Heart left ventricle (tissue), 16 donors: ENCODE measurements at regions not wholly inside any gene's neighbourhood (a gene's known extent, or its start where the extent isn't known, plus 50 kb on each side); places are given as distances from the start of the nearest gene placed in this dataset.

Source experiments
- ATAC-seq, 4 donors: fragments of 200-7000 bp; cut with Tn5 transposase; one replicate each; pipeline ENCODE4 v1.9.1; 2020 to 2022; ENCODE audit warnings: moderate library complexity in 4 of 4, mild to moderate bottlenecking in 3 of 4, moderate number of reproducible peaks in 1 of 4
- DNase-seq, 5 donors: peaks; one replicate each; pipeline ENCODE4 v3.0.0-alpha.2; 2020
- H3K27ac ChIP-seq, 12 donors: fragments of 200-600 bp; sonication (generic) in 4 of 12; one replicate each; pipeline versions ENCODE4 v1.5.0 to v1.8.0; 2016 to 2022; ENCODE audit warnings: mild to moderate bottlenecking in 2 of 12
- H3K27me3 ChIP-seq, 9 donors: fragments of 200-600 bp; sonication (generic) in 2 of 9; one replicate each; pipeline versions ENCODE4 v1.5.1 to v1.8.0; 2016 to 2022; ENCODE audit warnings: mild to moderate bottlenecking in 3 of 9
- H3K36me3 ChIP-seq, 9 donors: fragments of 200-600 bp; sonication (generic) in 2 of 9; one replicate each; pipeline versions ENCODE4 v1.5.0 to v1.8.0; 2018 to 2022; ENCODE audit warnings: mild to moderate bottlenecking in 2 of 9
- H3K4me1 ChIP-seq, 12 donors: fragments of 200-600 bp; sonication (generic) in 4 of 12; one replicate each; pipeline versions ENCODE4 v1.5.0 to v1.8.0; 2016 to 2022; ENCODE audit warnings: mild to moderate bottlenecking in 3 of 12
- H3K4me3 ChIP-seq, 12 donors: fragments of 200-600 bp; sonication (generic) in 4 of 12; one replicate each; pipeline versions ENCODE4 v1.5.0 to v1.8.0; 2017 to 2022; ENCODE audit warnings: mild to moderate bottlenecking in 9 of 12, moderate library complexity in 4 of 12
- H3K9me3 ChIP-seq, 12 donors: fragments of 200-600 bp; sonication (generic) in 4 of 12; one replicate each; pipeline versions ENCODE4 v1.5.0 to v1.8.0; 2016 to 2022; ENCODE audit warnings: mild to moderate bottlenecking in 1 of 12
- CTCF ChIP-seq, 12 donors: fragments of 200-600 bp; sonication (generic) in 4 of 12; IDR thresholded peaks; one replicate each; pipeline versions ENCODE4 v1.5.0 to v1.8.0; 2018 to 2022; ENCODE audit warnings: antibody characterized with exemption in 12 of 12, mild to moderate bottlenecking in 5 of 12
- POLR2A ChIP-seq, 2 donors: fragments of 450-650 bp; IDR thresholded peaks; one replicate each; pipeline ENCODE4 v1.6.1; 2017; ENCODE audit warnings: antibody characterized with exemption in 2 of 2, mild to moderate bottlenecking in 2 of 2, moderate library complexity in 2 of 2
- WGBS, 4 donors: extraction: QIAGEN DNeasy Blood & Tissue Kit in 2 of 4; methylation state at CpG; one replicate each; pipeline versions ENCODE4 v1.1.5 to v1.1.7; 2013 to 2018; 5-methylcytosine and 5-hydroxymethylcytosine counted together
- intact Hi-C, 10 donors: fragments of 100-400 bp; cut with DNase I; formaldehyde crosslinking; loops; one replicate each; pipeline versions ENCODE4 v1.11.1 to v1.14.2; 2022
- donor health status: ischemic (EF 13 %, LVEDD 7.1; RV severe dilation, severe dysfunction).
- donor health status: healthy with polysubstance abuse.
- donor health status: DM: no; HTN: yes; CAD: no.
- donor health status: DM: no; HTN: no; CAD: no.
- donor health status: ischemic (EF 25% LVEDD 6.9; RV normal size, moderate dysfunction).
- donor health status: ischemic (EF 25% LVEDD 5.7; RV mildly dilated, moderate dysfunction).
- donor health status: healthy.
- donor health status: DM: yes; HTN: yes; CAD: no.
- donor health status: ischemic (EF 35%, LVEDD 5.7; RV mildly dilated, moderate dysfunction).
- donor health status: nonischemic (EF 11% LVEDD 7.7; RV severe dilation, severe dysfunction).
- donor health status: DM: yes; HTN: yes; CAD: no.
- donor health status: PGD.
- donor health status: ischemic (EF 29% LVEDD 5.4; RV normal size, mild dysfunction).
- donor health status: nonischemic (EF 23%, LVEDD 6.1; RV moderate dilation, normal function).

- H3K4me3 ChIP-seq: no peak overlapping the region
- WGBS, 4 donors: 46 to 50% (median 47%) methylated on average over 4 of the region's 4 CpGs
- TF ChIP-seq CTCF (IDR thresholded peaks at IDR 0.05) (no peak), POLR2A (IDR thresholded peaks at IDR 0.05) (no peak)
- no peaks in the 10 kb centered on the region for H3K36me3 ChIP-seq
- DNase-seq: no peak
- intact Hi-C loops: no loop called here
- no peaks in the 10 kb centered on the region for H3K9me3 ChIP-seq
- no peak for ATAC-seq
- peaks cover 0 to 6% (median 0%) of the 10 kb centered on the region in 9 donors for H3K27me3 ChIP-seq
- no peaks in the 10 kb centered on the region for H3K4me1 ChIP-seq
- H3K27ac ChIP-seq: no peak overlapping the region
Observed at GRCh38 chr3:182165234-182165633, 453.5 kb downstream of the SOX2 start.

DNA sequence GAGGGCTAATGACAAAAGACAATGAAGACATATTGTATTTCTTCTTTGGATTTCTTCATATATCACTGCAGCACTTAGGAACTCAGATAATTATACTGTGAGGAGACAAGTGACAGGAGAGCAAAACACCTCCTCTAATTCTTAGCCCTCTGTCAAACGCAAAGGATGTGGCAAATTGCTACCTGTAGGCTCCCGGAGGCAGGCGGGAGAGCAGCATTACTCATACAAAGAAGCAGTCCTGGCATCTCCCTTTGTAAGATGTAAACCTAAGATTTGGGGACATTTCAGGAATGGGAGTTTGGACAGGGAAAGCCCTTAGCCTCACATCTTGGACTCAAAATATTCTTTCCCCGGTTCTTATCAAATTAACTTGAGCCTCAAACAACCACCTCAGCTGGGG, 460.8 kb downstream of the SOX2 start:
- ATAC-seq: no peak
- TF ChIP-seq CTCF (IDR thresholded peaks at IDR 0.05) (no peak), POLR2A (IDR thresholded peaks at IDR 0.05) (no peak)
- WGBS, 4 donors: 42 to 53% (median 47%) methylated on average over 4 of the region's 4 CpGs
- no peak overlapping the region for H3K27ac ChIP-seq
- H3K4me3 ChIP-seq: no peak overlapping the region
- no peaks in the 10 kb centered on the region for H3K36me3 ChIP-seq
- H3K4me1 ChIP-seq: no peaks in the 10 kb centered on the region
- intact Hi-C loops: no loop called here
- DNase-seq: no peak
- H3K9me3 ChIP-seq: no peaks in the 10 kb centered on the region
- H3K27me3 ChIP-seq: peaks cover 0 to 9% (median 0%) of the 10 kb centered on the region in 9 donors

GRCh38 chr3:182178488-182179200, 466.9 kb downstream of the SOX2 start:
- 74 to 78% (median 76%) methylated on average over 5 of the region's 5 CpGs for WGBS, 4 donors
- H3K36me3 ChIP-seq: no peaks in the 10 kb centered on the region
- ATAC-seq (no peak), DNase-seq (no peak)
- no peaks in the 10 kb centered on the region for H3K4me1 ChIP-seq
- no peaks in the 10 kb centered on the region for H3K9me3 ChIP-seq
- intact Hi-C loops: no loop called here
- peaks cover 0 to 4% (median 0%) of the 10 kb centered on the region in 9 donors for H3K27me3 ChIP-seq
- H3K27ac ChIP-seq: no peak overlapping the region
- TF ChIP-seq CTCF (IDR thresholded peaks at IDR 0.05): no peak
- TF ChIP-seq POLR2A (IDR thresholded peaks at IDR 0.05): no peak
- no peak overlapping the region for H3K4me3 ChIP-seq

DNA sequence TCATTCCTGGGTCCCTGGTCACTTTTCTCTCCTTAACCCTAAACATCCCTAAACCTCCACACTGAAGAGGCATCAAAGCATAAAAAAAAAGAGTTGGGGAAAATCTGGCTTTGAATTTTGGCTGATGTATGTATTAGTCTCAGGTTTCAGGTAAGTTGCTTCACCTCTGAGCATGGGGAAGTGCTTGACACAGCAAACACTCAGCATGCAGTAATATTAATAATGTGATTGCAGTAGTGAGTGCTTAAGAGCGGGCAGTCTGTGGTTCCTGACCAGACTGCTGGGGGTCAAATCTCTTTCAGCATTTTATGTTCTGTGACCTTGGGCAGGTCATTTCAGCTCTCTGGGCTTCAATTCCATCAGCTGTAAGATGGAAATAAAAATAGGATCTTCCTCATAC, 467.9 kb downstream of the SOX2 start:
- TF ChIP-seq CTCF (IDR thresholded peaks at IDR 0.05): no peak
- no peak for TF ChIP-seq POLR2A (IDR thresholded peaks at IDR 0.05)
- H3K4me3 ChIP-seq: no peak overlapping the region
- intact Hi-C loops: no loop called here
- peaks cover 0 to 4% (median 0%) of the 10 kb centered on the region in 9 donors for H3K27me3 ChIP-seq
- no peak for DNase-seq
- no peaks in the 10 kb centered on the region for H3K36me3 ChIP-seq
- no peaks in the 10 kb centered on the region for H3K4me1 ChIP-seq
- H3K9me3 ChIP-seq: no peaks in the 10 kb centered on the region
- no peak overlapping the region for H3K27ac ChIP-seq
- no peak for ATAC-seq
- 78 to 89% (median 85%) methylated on average over 1 of the region's 1 CpG for WGBS, 4 donors
